H1 (cell line): ENCODE measurements at regions not wholly inside any gene's neighbourhood (a gene's known extent, or its start where the extent isn't known, plus 50 kb on each side); places are given as distances from the start of the nearest gene placed in this dataset.

ENCODE experiments used
- CTCF ChIA-PET: fragments of 300-600 bp; sonication (Branson Sonifier 250); formaldehyde crosslinking; loops from one replicate; lab custom pipeline; 2021; ENCODE audit not compliant: partially characterized antibody; lab: Charles Lee
- POLR2A ChIA-PET: fragments of 300-600 bp; sonication (Branson Sonifier 250); formaldehyde crosslinking; loops from one replicate; lab custom pipeline; 2021; ENCODE audit warnings: inconsistent platforms; ENCODE audit not compliant: partially characterized antibody; lab: Charles Lee
- DNase-seq, 2 experiments: peaks; one replicate each; pipeline versions ENCODE4 v3.0.0 to v3.0.0-alpha.2; 2010 to 2022; ENCODE audit warnings: low spot score in 2 of 2, low read depth in 1 of 2, mixed read lengths in 1 of 2
- FAIRE-seq: peaks from 2 replicates; lab custom pipeline; 2011; peaks lifted over from hg19 to GRCh38; lab: Jason Lieb, UNC
- H2AFZ ChIP-seq: 2 replicates; pipeline ENCODE4 v1.8.1; 2012; ENCODE audit warnings: low read length, inconsistent platforms
- H2AK5ac ChIP-seq: 2 replicates; pipeline ENCODE4 v1.6.1; 2013; ENCODE audit warnings: low read depth, low read length
- H2BK120ac ChIP-seq: replicated peaks from 2 replicates; pipeline ENCODE3; 2013; ENCODE audit warnings: low read depth, low read length, inconsistent platforms
- H2BK12ac ChIP-seq: 2 replicates; pipeline ENCODE4 v1.6.1; 2013; ENCODE audit warnings: low read depth, low read length
- H2BK15ac ChIP-seq: 2 replicates; pipeline ENCODE4 v1.6.1; 2013; ENCODE audit warnings: low read length
- H2BK20ac ChIP-seq: 2 replicates; pipeline ENCODE4 v1.6.1; 2013; ENCODE audit warnings: low read length
- H2BK5ac ChIP-seq: 2 replicates; pipeline ENCODE4 v1.6.1; 2013; ENCODE audit warnings: low read depth, low read length
- H3K14ac ChIP-seq: 2 replicates; pipeline ENCODE4 v1.6.1; 2013; ENCODE audit warnings: inconsistent platforms; ENCODE audit not compliant: insufficient read length
- H3K18ac ChIP-seq: 2 replicates; pipeline ENCODE4 v1.6.1; 2013; ENCODE audit warnings: low read length; ENCODE audit errors: extremely low read depth
- H3K23ac ChIP-seq: 2 replicates; pipeline ENCODE4 v1.6.1; 2013; ENCODE audit warnings: inconsistent platforms; ENCODE audit not compliant: insufficient read length
- H3K23me2 ChIP-seq: 2 replicates; pipeline ENCODE4 v1.6.1; 2013; ENCODE audit warnings: low read depth, low read length
- H3K27ac ChIP-seq: 2 replicates; pipeline ENCODE4 v1.6.1; 2011; ENCODE audit warnings: low read depth, low read length, inconsistent platforms
- H3K27me3 ChIP-seq, 4 experiments: replicated peaks in 1 of 4; 1 replicate in 1 of 4; 2 replicates in 3 of 4; pipeline versions ENCODE4 v1.6.1 to v1.8.1; 2011 to 2013; ENCODE audit warnings: low read length in 3 of 4, mild to moderate bottlenecking in 3 of 4, inconsistent platforms in 2 of 4, mixed read lengths in 2 of 4, moderate library complexity in 1 of 4; ENCODE audit not compliant: control insufficient read depth in 3 of 4, insufficient read depth in 3 of 4; ENCODE audit errors: extremely low read depth in 1 of 4
- H3K36me3 ChIP-seq, 4 experiments: 2 replicates each; pipeline versions ENCODE4 v1.6.1 to v1.8.1; 2011 to 2013; ENCODE audit warnings: mild to moderate bottlenecking in 4 of 4, low read length in 3 of 4, moderate library complexity in 2 of 4, control low read depth in 1 of 4, inconsistent platforms in 1 of 4; ENCODE audit not compliant: insufficient read depth in 4 of 4, control insufficient read depth in 2 of 4
- H3K4ac ChIP-seq: replicated peaks from 2 replicates; pipeline ENCODE3; 2013; ENCODE audit warnings: low read length, low read depth, mixed read lengths, inconsistent platforms; ENCODE audit not compliant: insufficient read length
- H3K4me1 ChIP-seq, 4 experiments: replicated peaks in 1 of 4; 1 replicate in 1 of 4; 2 replicates in 3 of 4; pipeline versions ENCODE4 v1.6.1 to v1.8.1; 2011 to 2013; ENCODE audit warnings: low read length in 3 of 4, inconsistent platforms in 2 of 4, mixed read lengths in 1 of 4; ENCODE audit not compliant: insufficient read depth in 4 of 4, control insufficient read depth in 3 of 4
- H3K4me2 ChIP-seq, 2 experiments: 2 replicates each; pipeline versions ENCODE4 v1.6.1 to v1.8.1; 2011 to 2013; ENCODE audit warnings: low read depth in 2 of 2, low read length in 2 of 2, control low read depth in 1 of 2, inconsistent platforms in 1 of 2, mild to moderate bottlenecking in 1 of 2; ENCODE audit not compliant: insufficient read depth in 1 of 2
- H3K4me3 ChIP-seq, 4 experiments: fragments of 200-600, 300-600 bp in 1 of 4; sonication (generic), shearing (Covaris generic), sonication (Bioruptor Twin) in 1 of 4; 2 replicates each; pipeline versions ENCODE4 v1.5.1 to v1.8.1; 2011 to 2016; ENCODE audit warnings: low read length in 4 of 4, low read depth in 3 of 4, control low read depth in 2 of 4, inconsistent platforms in 2 of 4, mild to moderate bottlenecking in 2 of 4, mixed read lengths in 1 of 4, moderate library complexity in 1 of 4; ENCODE audit not compliant: insufficient read depth in 2 of 4; ENCODE audit errors: extremely low read depth in 1 of 4
- H3K56ac ChIP-seq: replicated peaks from 2 replicates; pipeline ENCODE3; 2013; ENCODE audit warnings: low read depth, mild to moderate bottlenecking, mixed read lengths, low read length, inconsistent platforms; ENCODE audit not compliant: insufficient read length
- H3K79me1 ChIP-seq: 2 replicates; pipeline ENCODE4 v1.6.1; 2013; ENCODE audit warnings: low read depth, low read length, control low read depth
- H3K79me2 ChIP-seq, 2 experiments: 2 replicates each; pipeline versions ENCODE4 v1.6.1 to v1.8.1; 2012 to 2013; ENCODE audit warnings: low read length in 2 of 2, mild to moderate bottlenecking in 2 of 2, inconsistent platforms in 1 of 2; ENCODE audit not compliant: insufficient read depth in 2 of 2, control insufficient read depth in 1 of 2
- H3K9ac ChIP-seq, 4 experiments: replicated peaks in 1 of 4; 1 replicate in 1 of 4; 2 replicates in 3 of 4; pipeline versions ENCODE4 v1.6.1 to v1.8.1; 2011 to 2013; ENCODE audit warnings: low read depth in 3 of 4, low read length in 3 of 4, control low read depth in 2 of 4, mild to moderate bottlenecking in 2 of 4, moderate library complexity in 2 of 4, inconsistent platforms in 1 of 4; ENCODE audit errors: extremely low read depth in 1 of 4
- H3K9me3 ChIP-seq, 2 experiments: 2 replicates each; pipeline versions ENCODE4 v1.6.1 to v1.8.1; 2012 to 2013; ENCODE audit warnings: mild to moderate bottlenecking in 2 of 2, moderate library complexity in 2 of 2, control low read depth in 1 of 2, inconsistent platforms in 1 of 2, low read depth in 1 of 2, low read length in 1 of 2, mixed read lengths in 1 of 2; ENCODE audit not compliant: insufficient read depth in 2 of 2
- H4K20me1 ChIP-seq, 2 experiments: replicated peaks in 1 of 2; 2 replicates each; pipeline versions ENCODE3 to v1.8.1; 2011 to 2013; ENCODE audit warnings: inconsistent platforms in 2 of 2, low read length in 2 of 2, mild to moderate bottlenecking in 1 of 2; ENCODE audit not compliant: insufficient read depth in 2 of 2, control insufficient read depth in 1 of 2
- H4K5ac ChIP-seq: 2 replicates; pipeline ENCODE4 v1.6.1; 2013; ENCODE audit warnings: low read length, low read depth, mixed read lengths, inconsistent platforms; ENCODE audit not compliant: insufficient read length
- H4K8ac ChIP-seq: 2 replicates; pipeline ENCODE4 v1.8.0; 2013; ENCODE audit warnings: mild to moderate bottlenecking, moderate library complexity, low read length, inconsistent platforms; ENCODE audit not compliant: insufficient read depth; ENCODE audit errors: extremely low read depth
- H4K91ac ChIP-seq: replicated peaks from 2 replicates; pipeline ENCODE3; 2013; ENCODE audit warnings: low read length, mixed read lengths, inconsistent platforms; ENCODE audit not compliant: insufficient read length
- CHD2 ChIP-seq: IDR thresholded peaks from 2 replicates; pipeline ENCODE4 v1.6.1; 2012; ENCODE audit warnings: low read length, improper control_type of control experiment
- CREB1 ChIP-seq: IDR thresholded peaks from 2 replicates; pipeline ENCODE4 v1.6.1; 2012; ENCODE audit warnings: inconsistent platforms
- EP300 ChIP-seq, 2 experiments: IDR thresholded peaks; 1 replicate in 1 of 2; 2 replicates in 1 of 2; pipeline ENCODE4 v1.6.1; 2011 to 2012; ENCODE audit warnings: low read depth in 2 of 2, low read length in 2 of 2, mild to moderate bottlenecking in 2 of 2, borderline replicate concordance in 1 of 2, inconsistent platforms in 1 of 2, moderate library complexity in 1 of 2
- POLR2A ChIP-seq, 2 experiments: IDR thresholded peaks; 1 replicate in 1 of 2; 2 replicates in 1 of 2; pipeline ENCODE4 v1.6.1; 2011; ENCODE audit warnings: low read depth in 2 of 2, low read length in 2 of 2, mild to moderate bottlenecking in 2 of 2; ENCODE audit errors: control extremely low read depth in 1 of 2
- SP1 ChIP-seq: IDR thresholded peaks from 2 replicates; pipeline ENCODE4 v1.6.1; 2011; ENCODE audit warnings: low read depth, low read length
- SP2 ChIP-seq: IDR thresholded peaks from 2 replicates; pipeline ENCODE4 v1.6.1; 2012; ENCODE audit warnings: mild to moderate bottlenecking, low read length, inconsistent platforms
- SP4 ChIP-seq: IDR thresholded peaks from 2 replicates; pipeline ENCODE4 v1.6.1; 2012; ENCODE audit warnings: low read length, inconsistent platforms
- TAF7 ChIP-seq: optimal IDR thresholded peaks from 2 replicates; pipeline ENCODE3; 2011; ENCODE audit warnings: low read depth, mild to moderate bottlenecking, inconsistent platforms, low read length, moderate library complexity, borderline replicate concordance
- WGBS, 2 experiments: shearing (Covaris generic) in 1 of 2; methylation state at CpG; one replicate each; pipeline versions ENCODE4 v1.1.6 to v1.1.7; 2013 to 2015; ENCODE audit warnings: low lambda C conversion rate in 2 of 2, mixed read lengths in 2 of 2, inconsistent platforms in 1 of 2, low coverage in 1 of 2, missing lambda C conversion rate in 1 of 2; ENCODE audit not compliant: insufficient replicate concordance in 2 of 2, insufficient coverage in 1 of 2, insufficient read length in 1 of 2; ENCODE audit errors: extremely low coverage in 1 of 2, missing lambda C conversion rate in 1 of 2; 5-methylcytosine and 5-hydroxymethylcytosine counted together

- Histone ChIP-seq H3K79me1 (no peaks in the 10 kb centered on the region), H3K9ac (no peak overlapping the region), H4K5ac (no peak overlapping the region), H3K4ac (no peak overlapping the region), H2BK15ac (no peak overlapping the region), H3K23me2 (no peaks in the 10 kb centered on the region), H3K4me2 (no peak overlapping the region), H4K8ac (no peak overlapping the region), H4K91ac (no peak overlapping the region), H3K56ac (no peak overlapping the region), H3K4me1 (no peaks in the 10 kb centered on the region), H2BK5ac (no peak overlapping the region), H3K27ac (no peak overlapping the region), H3K14ac (no peak overlapping the region), H3K36me3 (no peaks in the 10 kb centered on the region), H2AK5ac (no peak overlapping the region), H2BK20ac (no peak overlapping the region), H3K4me3 (no peak overlapping the region), H2BK12ac (no peak overlapping the region), H4K20me1 (no peaks in the 10 kb centered on the region), H3K23ac (no peak overlapping the region), H3K18ac (no peak overlapping the region), H3K79me2 (no peaks in the 10 kb centered on the region), H2AFZ (no peak overlapping the region), H2BK120ac (no peak overlapping the region), H3K9me3 (no peaks in the 10 kb centered on the region), H3K27me3 (peaks cover 0 to 2% (median 0%) of the 10 kb centered on the region in 4 experiments; a peak in 1 of 7 replicates)
- DNase-seq (no peak), FAIRE-seq (no peak)
- CTCF ChIA-PET, result no interaction called here
- TF ChIP-seq TAF7 (no peak), SP2 (no peak), POLR2A (IDR thresholded peaks at IDR 0.05; ENCODE audit: control extremely low read depth in 1 of 2, low read depth in 2 of 2, low read length in 2 of 2) (no peak), CHD2 (no peak), EP300 (IDR thresholded peaks at IDR 0.05; ENCODE audit: borderline replicate concordance in 1 of 2, low read depth in 2 of 2, low read length in 2 of 2) (no peak), SP1 (no peak), SP4 (no peak), CREB1 (no peak)
- POLR2A ChIA-PET, result no interaction called here
- WGBS, 2 experiments, result 97% methylated on average over 5 of the region's 7 CpGs; no CpG with 5 or more reads in 1 of the 2 experiments
Observed at GRCh38 chr3:180325533-180325932, 276.4 kb upstream of the TTC14 start.
